H1 (cell line): ENCODE measurements at regions not wholly inside any gene's neighbourhood (a gene's known extent, or its start where the extent isn't known, plus 50 kb on each side); places are given as distances from the start of the nearest gene placed in this dataset.
A peak's percentile ranks its signal among the peaks of the same experiment; 100 is the strongest.

ENCODE experiments used
- CHD7 ChIP-seq: fragments of 300-600 bp; sonication (generic); IDR thresholded peaks from 2 replicates; pipeline ENCODE4 v1.7.1; 2012; ENCODE audit warnings: low read length, moderate library complexity, mild to moderate bottlenecking, inconsistent platforms; ENCODE audit not compliant: insufficient replicate concordance
- FOSL1 ChIP-seq: IDR thresholded peaks from 2 replicates; pipeline ENCODE4 v1.6.1; 2011; ENCODE audit warnings: mild to moderate bottlenecking, low read depth, low read length, moderate library complexity; ENCODE audit not compliant: insufficient read depth
- KDM4A ChIP-seq: IDR thresholded peaks from one replicate; pipeline ENCODE4 v1.7.1; 2012; ENCODE audit warnings: low read depth, mild to moderate bottlenecking, moderate library complexity, low read length, inconsistent platforms; ENCODE audit not compliant: severe bottlenecking
- KDM5A ChIP-seq: fragments of 200-600 bp; IDR thresholded peaks from 2 replicates; pipeline ENCODE4 v1.7.1; 2012; ENCODE audit warnings: mild to moderate bottlenecking, low read length, inconsistent platforms, mixed read lengths
- RXRA ChIP-seq: IDR thresholded peaks from 2 replicates; pipeline ENCODE4 v1.6.1; 2011; ENCODE audit warnings: low read depth, mild to moderate bottlenecking, low read length, moderate library complexity; ENCODE audit not compliant: insufficient read depth
- SP4 ChIP-seq: IDR thresholded peaks from 2 replicates; pipeline ENCODE4 v1.6.1; 2012; ENCODE audit warnings: low read length, inconsistent platforms
- TAF1 ChIP-seq: IDR thresholded peaks from 2 replicates; pipeline ENCODE4 v1.6.1; 2011; ENCODE audit warnings: mild to moderate bottlenecking, low read depth, low read length
- TCF12 ChIP-seq: IDR thresholded peaks from 2 replicates; pipeline ENCODE4 v1.6.1; 2011; ENCODE audit warnings: low read depth, mild to moderate bottlenecking, low read length
- USF2 ChIP-seq: IDR thresholded peaks from 2 replicates; pipeline ENCODE4 v1.6.1; 2011; ENCODE audit warnings: low read length, improper control_type of control experiment

- TF ChIP-seq CHD7, result peak; percentile 37
- no peak for TF ChIP-seq USF2
- TF ChIP-seq TAF1, result no peak
- no peak for TF ChIP-seq FOSL1
- no peak for TF ChIP-seq SP4
- no peak for TF ChIP-seq TCF12
- TF ChIP-seq KDM4A, result no peak
- TF ChIP-seq RXRA, result no peak
- no peak for TF ChIP-seq KDM5A
Measured at GRCh38 chr3:152969557-152970300, 134.8 kb downstream of the P2RY1 start (continued).
